A673 (cell line): ENCODE measurements at regions not wholly inside any gene's neighbourhood (a gene's known extent, or its start where the extent isn't known, plus 50 kb on each side); places are given as distances from the start of the nearest gene placed in this dataset.

Experiments used
- CTCF ChIP-seq: fragments of 300-800, 200-600 bp; sonication (generic); conservative IDR thresholded peaks from 2 replicates; pipeline ENCODE4 v1.5.1; 2017; ENCODE audit warnings: low read depth, mild to moderate bottlenecking, antibody characterized with exemption, low read length, moderate library complexity, mixed read lengths
- EZH2 ChIP-seq: fragments of 200-600 bp; sonication (generic); IDR thresholded peaks from 2 replicates; pipeline ENCODE4 v1.6.1; 2017; ENCODE audit warnings: borderline replicate concordance, low read depth, mild to moderate bottlenecking, mixed read lengths, antibody characterized with exemption, low read length; ENCODE audit not compliant: poor library complexity, severe bottlenecking

GRCh38 chr9:71590362-71590761 is 178.0 kb downstream of the CEMIP2 start:
- TF ChIP-seq CTCF (no peak), EZH2 (no peak)
